Left forelimb (tissue), 1 donor: ENCODE measurements at regions not wholly inside any gene's neighbourhood (a gene's known extent, or its start where the extent isn't known, plus 50 kb on each side); places are given as distances from the start of the nearest gene placed in this dataset.

Source experiments
- DNase-seq: peaks from one replicate; pipeline ENCODE4 v3.0.0-alpha.2; 2018; ENCODE audit warnings: low spot score

GRCh38 chr1:55580845-55581332 is 365.7 kb upstream of the USP24 start:
- no peak for DNase-seq

- DNase-seq: no peak
Observed at GRCh38 chr1:55579332-55580001, 364.3 kb upstream of the USP24 start.

- DNase-seq: no peak
Observed at GRCh38 chr1:55578646-55579045, 363.5 kb upstream of the USP24 start.

- no peak for DNase-seq
Observed at GRCh38 chr1:55575571-55576279, 360.6 kb upstream of the USP24 start.

GRCh38 chr1:55574691-55575225 is 359.6 kb upstream of the USP24 start:
- no peak for DNase-seq

- DNase-seq: no peak
Observed at GRCh38 chr1:55572878-55573734, 357.9 kb upstream of the USP24 start.

GRCh38 chr1:55571767-55572166 is 356.6 kb upstream of the USP24 start:
- DNase-seq: no peak

GRCh38 chr1:55569417-55569816 is 354.3 kb upstream of the USP24 start:
- DNase-seq: no peak

GRCh38 chr1:55568732-55569131 is 353.6 kb upstream of the USP24 start:
- DNase-seq: no peak

- no peak for DNase-seq
Observed at GRCh38 chr1:55560266-55560665, 345.1 kb upstream of the USP24 start.

- DNase-seq: no peak
Observed at GRCh38 chr1:55559842-55560241, 344.7 kb upstream of the USP24 start.

GRCh38 chr1:55559161-55559611 is 344.0 kb upstream of the USP24 start:
- no peak for DNase-seq

GRCh38 chr1:55558515-55558914 is 343.4 kb upstream of the USP24 start:
- no peak for DNase-seq

GRCh38 chr1:55555956-55556725 is 341.0 kb upstream of the USP24 start:
- no peak for DNase-seq

GRCh38 chr1:55554611-55555010 is 339.4 kb upstream of the USP24 start:
- no peak for DNase-seq

- DNase-seq: no peak
Observed at GRCh38 chr1:55552636-55553035, 337.5 kb upstream of the USP24 start.

- no peak for DNase-seq
Observed at GRCh38 chr1:55547405-55547804, 332.2 kb upstream of the USP24 start.

GRCh38 chr1:55546553-55546952 is 331.4 kb upstream of the USP24 start:
- no peak for DNase-seq

- no peak for DNase-seq
Observed at GRCh38 chr1:55544826-55545225, 329.7 kb upstream of the USP24 start.

- no peak for DNase-seq
Observed at GRCh38 chr1:55542901-55543504, 327.8 kb upstream of the USP24 start.

- DNase-seq: no peak
Observed at GRCh38 chr1:55541296-55541695, 326.1 kb upstream of the USP24 start.
